ENCODE measurements at regions not wholly inside any gene's neighbourhood (a gene's known extent, or its start where the extent isn't known, plus 50 kb on each side); places are given as distances from the start of the nearest gene placed in this dataset.

DNA sequence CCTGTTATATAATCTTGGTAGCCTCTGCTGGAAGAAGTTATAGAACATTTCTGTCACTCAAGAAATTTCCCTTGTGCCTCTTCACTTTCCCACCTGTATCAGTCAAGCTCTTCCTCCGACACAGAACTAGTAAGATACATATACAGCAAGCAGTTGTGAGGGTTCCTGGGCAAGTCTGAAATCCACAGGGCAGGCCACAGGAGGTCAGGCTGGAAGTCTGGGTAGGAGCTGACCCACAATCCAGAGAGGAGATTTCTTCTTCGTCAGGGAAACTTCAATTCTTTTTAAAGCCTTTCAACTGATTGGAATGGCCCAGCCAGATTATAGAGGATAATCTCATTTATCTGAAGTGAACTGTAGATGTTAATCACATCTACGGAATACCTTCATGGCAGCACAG, 96.4 kb upstream of the FMN2 start:
- Histone ChIP-seq H3K27me3 (peaks cover 46% of the 10 kb centered on the region), H3K9me3 (replicated peaks in 1 of 3) (no peaks in the 10 kb centered on the region), H3K4me3 (no peak overlapping the region), H3K27ac (no peak overlapping the region), H3K4me1 (replicated peaks in 1 of 2) (peaks cover 0 to 8% of the 10 kb centered on the region in 2 donors), H3K36me3 (replicated peaks in 1 of 2) (no peaks in the 10 kb centered on the region)
- 75 to 85% (median 80%) methylated on average over 3 of the region's 3 CpGs for WGBS, 4 donors
- TF ChIP-seq, protein P1, sequence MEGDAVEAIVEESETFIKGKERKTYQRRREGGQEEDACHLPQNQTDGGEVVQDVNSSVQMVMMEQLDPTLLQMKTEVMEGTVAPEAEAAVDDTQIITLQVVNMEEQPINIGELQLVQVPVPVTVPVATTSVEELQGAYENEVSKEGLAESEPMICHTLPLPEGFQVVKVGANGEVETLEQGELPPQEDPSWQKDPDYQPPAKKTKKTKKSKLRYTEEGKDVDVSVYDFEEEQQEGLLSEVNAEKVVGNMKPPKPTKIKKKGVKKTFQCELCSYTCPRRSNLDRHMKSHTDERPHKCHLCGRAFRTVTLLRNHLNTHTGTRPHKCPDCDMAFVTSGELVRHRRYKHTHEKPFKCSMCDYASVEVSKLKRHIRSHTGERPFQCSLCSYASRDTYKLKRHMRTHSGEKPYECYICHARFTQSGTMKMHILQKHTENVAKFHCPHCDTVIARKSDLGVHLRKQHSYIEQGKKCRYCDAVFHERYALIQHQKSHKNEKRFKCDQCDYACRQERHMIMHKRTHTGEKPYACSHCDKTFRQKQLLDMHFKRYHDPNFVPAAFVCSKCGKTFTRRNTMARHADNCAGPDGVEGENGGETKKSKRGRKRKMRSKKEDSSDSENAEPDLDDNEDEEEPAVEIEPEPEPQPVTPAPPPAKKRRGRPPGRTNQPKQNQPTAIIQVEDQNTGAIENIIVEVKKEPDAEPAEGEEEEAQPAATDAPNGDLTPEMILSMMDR (IDR thresholded peaks at IDR 0.05) = no peak
- intact Hi-C loops (cut with DNase I) = no loop called here
- DNase-seq = no peak

DNA sequence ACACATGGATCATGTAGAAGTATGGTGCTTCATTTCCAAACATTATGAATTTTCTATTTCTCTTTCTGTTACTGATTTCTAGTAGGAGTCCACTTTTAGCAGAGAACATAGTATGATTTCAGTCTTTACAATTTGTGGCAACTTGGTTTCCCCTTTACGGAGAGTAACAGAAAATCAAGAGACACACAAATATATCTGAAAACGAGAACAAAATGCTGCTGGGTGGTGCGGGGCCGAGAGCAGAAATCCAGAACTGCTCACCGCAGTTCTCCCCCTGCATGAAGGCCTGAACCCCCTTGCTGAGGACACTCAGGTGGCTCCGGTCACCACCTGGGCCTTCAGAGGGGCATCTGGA, 94.5 kb upstream of the FMN2 start:
- Histone ChIP-seq H3K27ac (no peak overlapping the region), H3K27me3 (peaks cover 47% of the 10 kb centered on the region), H3K4me3 (no peak overlapping the region), H3K36me3 (replicated peaks in 1 of 2) (no peaks in the 10 kb centered on the region), H3K9me3 (replicated peaks in 1 of 3) (no peaks in the 10 kb centered on the region), H3K4me1 (replicated peaks in 1 of 2) (peaks cover 0 to 8% of the 10 kb centered on the region in 2 donors)
- intact Hi-C loops (cut with DNase I) = no loop called here
- no peak for DNase-seq
- TF ChIP-seq, protein P1 (IDR thresholded peaks at IDR 0.05) = no peak
- TF ChIP-seq POLR2A (IDR thresholded peaks at IDR 0.05) = no peak
- WGBS, 4 donors = 60 to 82% (median 71%) methylated on average over 5 to 6 of the region's 6 CpGs

DNA sequence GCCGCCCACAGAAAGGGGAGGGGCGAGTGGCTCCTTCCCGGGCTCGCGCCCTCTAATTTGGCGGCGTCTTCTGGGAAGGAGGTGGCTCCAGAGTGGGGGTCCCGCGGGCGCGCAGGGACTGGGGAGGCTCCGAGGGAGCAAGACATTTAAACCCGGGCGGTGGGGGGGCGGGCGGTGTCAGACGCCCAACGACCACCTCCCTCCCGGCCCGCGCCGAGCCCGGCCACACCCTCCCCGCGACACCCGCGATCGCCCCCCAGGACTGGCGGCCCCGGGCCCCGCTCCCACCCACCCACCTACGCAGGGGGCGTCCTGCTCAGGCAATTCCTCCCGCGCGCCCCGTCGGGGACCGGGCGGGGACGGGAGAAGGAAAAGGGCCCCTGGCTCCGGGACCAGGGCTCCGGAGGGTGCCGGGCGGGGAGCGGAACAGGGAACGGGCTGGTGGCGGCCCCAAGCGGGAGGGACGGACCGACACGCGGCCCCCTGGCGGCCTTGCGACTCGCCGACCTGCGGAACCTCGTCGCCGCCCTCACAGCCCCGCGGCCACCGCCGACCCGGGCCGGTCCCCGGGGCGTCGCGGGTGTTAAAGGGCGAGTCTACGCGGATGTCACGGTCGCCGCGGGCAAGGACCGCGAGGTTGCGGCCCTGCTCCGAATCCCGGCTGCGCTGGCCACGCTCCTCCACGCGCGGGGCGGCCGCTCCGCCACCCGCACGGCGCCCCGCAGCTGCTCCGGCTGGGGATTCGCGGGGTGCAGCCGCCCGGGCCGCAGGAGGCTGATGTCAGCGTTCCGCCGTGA, 94.0 kb upstream of the FMN2 start:
- intact Hi-C loops (cut with DNase I) = no loop called here
- Histone ChIP-seq H3K27me3 (peaks cover 47% of the 10 kb centered on the region), H3K4me1 (replicated peaks in 1 of 2) (peaks cover 0 to 8% of the 10 kb centered on the region in 2 donors), H3K36me3 (replicated peaks in 1 of 2) (no peaks in the 10 kb centered on the region), H3K27ac (no peak overlapping the region), H3K9me3 (replicated peaks in 1 of 3) (no peaks in the 10 kb centered on the region), H3K4me3 (peak overlapping the region in 1 of 4 donors; percentile 31)
- DNase-seq = peak in 1 of 7 donors; percentile 17
- WGBS, 4 donors = 5 to 14% (median 5%) methylated on average over 20 to 104 of the region's 104 CpGs
- TF ChIP-seq POLR2A (IDR thresholded peaks at IDR 0.05) = no peak
- TF ChIP-seq, protein P1 (IDR thresholded peaks at IDR 0.05) = peak in 1 of 6 experiments; percentile 15

DNA sequence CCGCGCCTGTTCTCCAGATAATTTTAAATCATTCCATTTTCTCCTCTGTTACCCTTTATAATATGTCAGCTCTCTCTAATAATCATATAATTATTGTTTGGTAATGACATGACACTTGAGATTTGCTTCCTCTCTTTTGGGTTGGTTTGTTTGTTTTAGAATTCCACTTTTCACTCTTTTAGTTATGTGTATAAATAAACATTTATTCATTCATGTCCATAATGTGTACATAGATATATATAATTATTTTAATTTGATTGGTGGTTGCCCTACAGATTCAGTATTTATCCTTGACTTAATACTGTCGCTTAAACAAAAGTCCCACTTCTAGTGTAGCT, 93.4 kb upstream of the FMN2 start:
- Histone ChIP-seq H3K27me3 (peaks cover 47% of the 10 kb centered on the region), H3K4me1 (replicated peaks in 1 of 2) (peaks cover 0 to 8% of the 10 kb centered on the region in 2 donors), H3K4me3 (peak overlapping the region in 1 of 4 donors; percentile 31), H3K36me3 (replicated peaks in 1 of 2) (no peaks in the 10 kb centered on the region), H3K9me3 (replicated peaks in 1 of 3) (no peaks in the 10 kb centered on the region), H3K27ac (no peak overlapping the region)
- no peak for DNase-seq
- 41 to 43% (median 42%) methylated on average over 3 of the region's 3 CpGs for WGBS, 4 donors
- intact Hi-C loops (cut with DNase I) = no loop called here
- no peak for TF ChIP-seq POLR2A (IDR thresholded peaks at IDR 0.05)
- TF ChIP-seq, protein P1 (IDR thresholded peaks at IDR 0.05) = no peak
